NCI-H2227 (cell line): ENCODE measurements at regions not wholly inside any gene's neighbourhood (a gene's known extent, or its start where the extent isn't known, plus 50 kb on each side); places are given as distances from the start of the nearest gene placed in this dataset.
"Not testable (repeated sequence)": the region's sequence is repeated elsewhere in the genome, so short reads cannot be mapped to it uniquely, and the experiment has no call there.

Experiments used
- DNase-seq: peaks from one replicate; lab custom pipeline; 2025; ENCODE audit not compliant: unreplicated experiment; lab: John Stamatoyannopoulos, UW

DNA sequence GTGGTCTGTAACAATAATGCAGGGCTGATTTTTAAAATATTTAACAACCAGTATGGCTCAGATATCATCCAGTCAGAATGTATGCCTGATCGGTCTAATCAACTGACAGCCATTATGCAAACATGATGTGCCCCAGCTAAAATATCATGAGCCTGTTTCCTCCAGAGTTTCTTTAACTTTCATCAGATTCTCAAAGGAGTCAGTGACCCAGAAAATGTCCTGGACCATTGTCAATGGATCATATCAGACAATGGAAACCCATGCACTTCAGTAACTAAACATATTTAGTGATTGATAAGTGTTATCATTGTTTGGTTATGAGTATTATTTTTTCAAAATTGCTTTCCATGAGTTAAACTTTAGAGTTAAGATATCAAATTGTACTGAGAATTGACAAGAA lies 173.5 kb downstream of the LMBRD1 start:
- no peak for DNase-seq

GRCh38 chr6:69622924-69623323 lies 173.9 kb downstream of the LMBRD1 start:
- no peak for DNase-seq

- no peak for DNase-seq
These were observed 174.6 kb downstream of the LMBRD1 start for GRCh38 chr6:69622230-69622629.

GRCh38 chr6:69617163-69617562 lies 179.6 kb downstream of the LMBRD1 start:
- no peak for DNase-seq

DNA sequence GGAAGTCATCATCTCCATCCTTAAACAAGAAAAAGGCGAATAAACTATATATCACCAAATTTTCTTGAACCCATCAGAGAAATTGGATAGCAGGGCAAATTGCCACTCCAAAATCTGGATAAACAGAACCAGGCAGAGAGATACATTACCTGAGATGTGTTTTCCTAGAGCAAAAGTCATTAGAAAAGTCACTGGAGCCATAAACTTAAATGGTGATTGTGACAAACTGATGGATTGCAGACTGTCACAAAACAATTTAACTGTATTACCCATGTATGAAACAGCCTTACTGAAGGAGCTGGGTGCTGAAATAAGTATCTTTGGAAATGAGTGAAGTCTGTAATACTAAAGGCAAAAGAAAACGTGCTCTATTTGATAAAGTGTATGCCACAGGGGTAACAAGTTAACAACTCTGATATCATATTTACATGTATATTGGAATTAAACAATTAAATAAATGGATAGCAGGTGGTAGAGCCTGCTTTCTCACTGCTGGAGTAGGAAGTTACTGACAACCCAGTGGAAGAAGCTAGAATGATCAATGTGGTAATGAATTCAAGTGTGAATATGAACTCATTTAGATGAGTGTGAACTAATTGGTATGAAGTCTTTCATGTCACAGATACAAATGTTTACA lies 186.9 kb downstream of the LMBRD1 start:
- DNase-seq: no peak

DNA sequence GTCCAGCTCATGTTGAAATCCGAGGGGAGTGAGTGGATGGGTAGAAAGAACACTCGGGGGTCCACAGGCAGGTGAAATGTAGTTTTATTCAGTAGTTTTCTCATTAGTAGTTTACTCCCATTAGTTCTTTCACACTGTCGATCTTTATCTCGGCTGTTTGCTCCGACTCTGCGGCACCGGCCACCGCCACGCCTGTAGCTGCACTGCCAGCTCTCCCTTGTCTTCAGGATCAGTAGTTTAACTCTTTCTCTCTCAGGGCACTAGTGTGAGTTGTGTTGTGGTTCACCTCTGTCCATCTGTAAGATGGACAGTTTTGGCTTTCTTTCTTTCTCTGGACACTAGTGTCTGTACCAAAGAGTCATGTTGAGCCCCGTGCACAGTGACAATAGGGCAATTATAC lies 195.7 kb downstream of the LMBRD1 start:
- DNase-seq: no peak

GRCh38 chr6:69594405-69594804 lies 202.4 kb downstream of the LMBRD1 start:
- no peak for DNase-seq

DNA sequence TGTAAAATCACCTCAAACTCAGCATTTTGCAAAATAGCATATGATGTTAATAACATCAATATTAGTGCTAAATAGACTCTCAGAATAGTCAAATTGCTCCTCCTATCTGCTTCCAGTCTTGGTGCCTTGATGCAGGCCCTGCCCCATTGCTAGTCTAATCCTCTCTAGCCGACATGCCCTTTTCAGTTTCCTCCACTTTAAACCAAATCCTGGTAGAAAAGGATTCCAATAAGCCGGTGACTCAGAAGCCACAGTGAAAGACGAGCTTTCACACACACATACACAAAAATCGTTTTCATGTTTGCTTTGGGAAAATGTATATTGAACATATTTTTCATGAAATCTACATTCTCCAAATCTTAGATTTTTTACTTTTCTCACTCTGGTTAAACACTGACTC lies 203.1 kb downstream of the LMBRD1 start:
- no peak for DNase-seq

- no peak for DNase-seq
These were observed 207.2 kb downstream of the LMBRD1 start for GRCh38 chr6:69589626-69590025.

DNA sequence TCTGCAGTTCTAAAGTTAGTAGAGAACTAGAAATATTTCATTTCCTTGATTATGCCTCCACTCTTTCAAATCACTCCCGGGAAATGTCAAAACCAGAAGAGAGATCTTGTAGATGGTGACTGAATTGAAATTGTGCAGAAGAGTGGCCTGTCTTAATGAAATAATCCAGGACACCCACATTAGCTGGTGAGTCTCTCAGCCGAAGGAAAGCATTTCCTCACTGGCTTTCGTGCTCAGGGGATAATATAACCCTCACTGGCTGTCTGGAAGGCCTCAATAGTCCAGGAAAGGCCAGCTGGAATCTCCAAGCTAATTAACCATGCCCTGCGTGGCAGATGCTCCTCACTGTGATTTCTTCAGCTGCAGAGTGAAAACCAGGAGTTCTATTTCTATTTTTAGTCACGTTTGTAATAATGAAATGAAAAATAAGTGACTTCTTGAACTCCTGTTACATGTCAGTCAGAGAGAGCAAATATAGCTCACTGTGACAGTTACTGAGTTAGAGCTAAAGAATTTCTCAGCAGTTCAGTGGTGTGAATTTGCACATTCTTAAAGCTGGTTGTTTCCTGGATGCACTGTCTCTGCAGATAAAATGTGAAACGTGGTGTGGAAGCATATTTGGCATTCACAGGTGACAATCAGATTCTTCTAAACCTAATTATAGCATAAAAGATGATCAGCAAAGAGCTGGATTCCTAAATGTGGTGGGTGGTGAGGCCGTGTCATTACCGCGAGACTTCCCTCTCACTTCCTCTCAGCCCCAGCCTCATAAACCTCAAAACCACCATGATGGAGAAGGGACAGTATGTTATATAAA lies 211.7 kb downstream of the LMBRD1 start:
- peak; percentile 18 for DNase-seq

DNA sequence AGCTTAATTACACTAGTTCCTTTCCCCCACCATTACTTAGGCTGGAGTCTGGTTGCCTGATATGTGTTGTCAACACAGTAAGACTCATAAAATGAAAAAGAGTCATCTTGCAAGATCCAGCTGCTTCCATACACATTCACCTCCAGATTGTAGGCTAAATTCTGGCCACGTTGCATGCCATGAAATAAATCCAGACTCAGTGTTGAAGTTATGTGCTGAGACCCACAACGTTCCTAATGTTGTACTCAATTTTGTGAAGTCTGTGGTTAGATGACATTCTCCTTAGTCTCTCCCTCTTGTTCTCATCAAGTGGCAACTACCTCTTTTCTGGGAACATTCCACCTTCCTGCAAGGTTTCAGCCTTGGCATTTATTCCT lies 212.3 kb downstream of the LMBRD1 start:
- DNase-seq: no peak

- DNase-seq: no peak
These were observed 215.2 kb downstream of the LMBRD1 start for GRCh38 chr6:69581581-69581980.

DNA sequence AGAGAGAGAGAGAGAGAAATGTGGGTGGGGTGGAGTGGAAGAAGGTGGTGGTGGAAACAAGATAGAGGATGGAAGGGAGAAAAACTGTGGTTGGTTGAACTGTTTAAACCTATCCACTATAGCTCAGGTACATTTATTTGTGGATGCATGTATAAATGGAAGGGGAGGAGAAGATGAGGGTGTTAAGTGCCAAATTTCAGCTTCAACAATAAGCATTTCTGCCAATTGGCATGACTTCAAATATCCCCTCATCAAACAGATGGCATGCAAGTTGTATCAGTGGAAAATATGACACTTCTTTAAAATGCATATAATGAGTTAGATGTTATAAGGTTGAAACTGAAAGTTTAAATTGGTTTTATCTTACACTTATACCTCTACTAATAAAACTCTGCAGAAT lies 216.1 kb downstream of the LMBRD1 start:
- no peak for DNase-seq

- DNase-seq: no peak
These were observed 218.4 kb downstream of the LMBRD1 start for GRCh38 chr6:69578361-69578890.

DNA sequence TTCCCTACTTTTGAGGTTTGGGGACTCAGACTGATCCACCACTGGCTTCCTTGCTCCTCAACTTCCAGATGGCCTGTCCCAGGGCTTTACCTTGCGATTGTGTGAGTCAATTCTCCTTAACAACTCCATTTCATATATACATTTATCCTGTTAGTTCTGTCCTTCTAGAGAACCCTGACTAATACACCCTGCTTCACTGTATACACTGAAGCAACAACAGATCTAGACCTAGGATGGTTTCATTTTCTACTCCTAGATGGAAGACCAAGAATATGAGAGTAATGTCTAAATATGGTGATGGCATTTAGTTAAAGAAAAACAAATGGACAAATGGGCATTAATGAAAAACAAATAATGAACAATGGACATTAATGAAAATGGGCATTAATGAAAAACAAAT lies 225.6 kb downstream of the LMBRD1 start:
- no peak for DNase-seq

DNA sequence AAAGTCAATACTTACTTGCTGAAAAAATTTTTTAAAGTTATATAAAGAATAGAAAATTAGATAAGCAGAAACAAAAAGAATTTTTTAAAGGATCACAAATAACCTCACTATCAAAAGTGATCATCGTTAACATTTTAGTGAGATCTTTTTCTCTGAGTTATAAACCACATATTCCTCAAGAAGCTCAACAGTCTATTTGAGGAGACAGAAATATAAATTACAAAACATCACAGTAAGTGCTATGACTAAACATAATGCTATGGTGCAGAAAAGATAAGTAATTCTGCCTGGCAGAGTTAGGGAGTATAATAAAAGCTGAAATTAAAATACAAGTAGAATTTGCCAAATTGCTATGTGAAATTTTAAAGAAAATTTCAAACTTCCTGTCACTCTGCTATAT lies 226.7 kb downstream of the LMBRD1 start:
- DNase-seq: no peak

DNA sequence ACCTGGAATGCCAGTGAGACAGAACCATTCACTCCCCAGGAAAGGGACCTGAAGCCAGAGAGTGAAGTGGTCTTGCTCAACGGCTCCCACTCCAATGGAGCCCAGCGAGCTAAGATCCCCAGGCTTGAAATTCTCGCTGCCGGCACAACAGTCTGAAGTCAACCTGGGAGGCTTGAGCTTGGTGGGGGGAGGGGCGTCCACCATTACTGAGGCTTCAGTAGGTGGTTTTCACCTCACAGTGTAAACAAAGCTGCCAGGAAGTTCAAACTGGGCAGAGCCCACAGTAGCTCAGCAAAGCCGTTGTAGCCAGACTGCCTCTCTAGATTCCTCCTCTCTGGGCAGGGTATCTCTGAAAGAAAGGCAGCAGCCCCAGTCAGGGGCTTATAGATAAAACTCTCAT lies 236.2 kb downstream of the LMBRD1 start:
- DNase-seq: not testable (repeated sequence)

DNA sequence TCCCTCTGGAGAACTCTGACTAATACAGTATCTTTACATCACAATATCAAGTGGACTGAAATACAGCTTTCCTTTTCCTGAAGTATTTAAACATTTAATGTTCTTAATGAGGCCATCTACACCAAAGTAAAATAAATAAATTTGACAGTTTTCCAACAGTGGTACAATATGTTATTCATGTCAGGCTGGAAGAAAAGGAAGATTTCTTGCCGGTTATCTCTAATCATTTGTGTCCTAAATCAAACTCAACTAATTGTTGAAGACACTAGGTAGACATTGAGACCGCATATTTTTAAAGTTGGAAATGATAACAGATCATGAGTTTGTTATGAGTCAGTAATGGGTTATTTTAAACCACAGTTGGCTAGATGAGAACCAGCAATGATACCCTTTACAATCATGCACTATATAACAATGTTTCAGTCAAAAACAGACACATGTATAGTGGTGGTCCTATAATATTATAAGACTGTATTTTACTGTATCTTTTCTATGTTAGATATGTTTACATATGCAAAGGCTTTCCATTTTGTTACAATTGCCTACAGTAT lies 241.6 kb downstream of the LMBRD1 start:
- no peak for DNase-seq

DNA sequence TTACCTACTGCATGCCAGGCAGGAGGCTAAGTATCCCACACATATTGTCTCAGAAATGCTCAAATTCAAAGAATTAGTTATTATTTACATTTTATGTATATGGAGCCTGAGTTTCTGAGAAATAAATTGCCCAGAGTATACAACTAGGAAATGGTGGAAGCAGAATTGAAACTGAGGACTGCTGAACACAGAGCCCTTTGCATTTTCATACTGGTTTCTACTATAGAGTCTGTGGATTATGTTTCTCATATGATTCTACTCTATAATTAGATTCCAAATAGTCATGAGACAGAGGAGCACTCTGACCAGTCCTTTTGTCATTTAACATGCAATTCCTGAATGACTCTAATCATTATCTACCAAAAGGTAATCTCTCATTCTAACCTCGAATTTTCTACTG lies 254.3 kb downstream of the LMBRD1 start:
- DNase-seq: no peak

DNA sequence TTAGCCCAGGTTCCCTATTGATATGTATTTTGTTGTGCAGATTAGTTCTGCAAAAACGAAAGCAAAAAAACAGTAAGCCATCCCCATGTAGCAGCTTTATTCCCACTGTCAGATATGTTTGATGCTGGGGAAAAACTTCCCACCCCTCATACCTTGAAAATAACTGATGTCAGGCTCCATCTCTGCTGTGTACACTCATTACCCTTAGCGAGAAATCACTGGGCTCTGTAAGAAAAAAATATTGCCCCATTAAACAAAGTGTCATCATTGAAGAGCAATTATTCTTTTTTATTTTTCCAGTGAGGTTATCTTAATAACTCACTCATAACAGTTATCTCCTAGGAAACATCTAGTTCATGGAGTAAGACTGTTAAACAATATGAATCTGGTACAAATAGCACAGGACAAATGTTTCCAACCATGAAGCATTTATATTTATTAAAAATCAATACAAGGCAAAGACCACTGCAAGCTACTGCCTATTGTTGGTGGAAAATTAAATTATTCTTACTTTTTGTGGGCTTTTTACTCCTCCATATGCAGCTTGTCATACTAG lies 268.8 kb downstream of the LMBRD1 start:
- no peak for DNase-seq

- DNase-seq: not testable (repeated sequence)
These were observed 281.3 kb downstream of the LMBRD1 start for GRCh38 chr6:69515480-69515879.

DNA sequence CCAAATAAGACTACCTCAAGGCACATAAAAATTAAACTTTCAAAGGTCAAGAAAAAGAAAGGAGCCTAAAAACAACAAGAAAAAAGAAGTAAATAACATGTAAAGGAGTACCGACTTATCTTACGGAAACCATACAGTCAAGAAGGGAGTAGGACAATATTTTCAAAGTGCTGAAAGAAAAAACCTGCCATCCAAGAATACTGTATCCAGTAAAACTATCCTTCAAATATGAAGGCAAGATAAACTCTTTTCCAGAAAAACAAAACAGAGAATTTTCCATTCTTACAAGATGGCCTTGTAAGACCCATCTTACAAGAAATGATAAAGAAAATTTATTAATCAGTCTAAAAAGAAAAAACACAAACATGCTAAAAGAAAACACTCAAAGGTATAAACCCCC lies 302.2 kb downstream of the LMBRD1 start:
- DNase-seq: no peak
